Neural cell (in vitro differentiated cells): ENCODE measurements at regions not wholly inside any gene's neighbourhood (a gene's known extent, or its start where the extent isn't known, plus 50 kb on each side); places are given as distances from the start of the nearest gene placed in this dataset.

ENCODE experiments used
- H2AFZ ChIP-seq: fragments of 200-600, 300-800 bp; sonication (generic), shearing (Covaris generic); 2 replicates; pipeline ENCODE4 v1.6.0; 2014; ENCODE audit warnings: low read depth, mild to moderate bottlenecking, antibody characterized with exemption, low read length, moderate library complexity
- H3F3A ChIP-seq: fragments of 200-600 bp; shearing (Covaris generic); 2 replicates; pipeline ENCODE4 v1.6.1; 2016; ENCODE audit warnings: mild to moderate bottlenecking, moderate library complexity, mixed read lengths, antibody characterized with exemption, low read length; ENCODE audit not compliant: insufficient read depth, poor library complexity, severe bottlenecking
- H3K27ac ChIP-seq: fragments of 200-600, 300-800 bp; sonication (generic), shearing (Covaris generic); 2 replicates; pipeline ENCODE4 v1.5.1; 2014; ENCODE audit warnings: mild to moderate bottlenecking, low read length, moderate library complexity
- H3K27me3 ChIP-seq: fragments of 300-800, 200-600 bp; sonication (generic), shearing (Covaris generic); 2 replicates; pipeline ENCODE4 v1.6.0; 2014; ENCODE audit warnings: mild to moderate bottlenecking, low read depth, low read length, moderate library complexity; ENCODE audit not compliant: insufficient read depth
- H3K36me3 ChIP-seq: fragments of 300-800, 200-600 bp; sonication (generic), shearing (Covaris generic); 2 replicates; pipeline ENCODE4 v1.5.1; 2014; ENCODE audit warnings: mild to moderate bottlenecking, antibody characterized with exemption, low read length, moderate library complexity; ENCODE audit not compliant: insufficient read depth
- H3K4me2 ChIP-seq: fragments of 300-800, 200-600 bp; sonication (generic), shearing (Covaris generic); 2 replicates; pipeline ENCODE4 v1.6.0; 2014; ENCODE audit warnings: mild to moderate bottlenecking, low read length
- H3K4me3 ChIP-seq: fragments of 300-800, 200-600 bp; sonication (generic), shearing (Covaris generic); 2 replicates; pipeline ENCODE4 v1.5.1; 2014; ENCODE audit warnings: mild to moderate bottlenecking, low read length, moderate library complexity
- H3K79me2 ChIP-seq: fragments of 200-600 bp; shearing (Covaris generic); replicated peaks from 2 replicates; pipeline ENCODE4 v1.6.0; 2014; ENCODE audit warnings: mild to moderate bottlenecking, low read length, moderate library complexity; ENCODE audit not compliant: insufficient read depth
- H3K9ac ChIP-seq: fragments of 300-800, 200-600 bp; sonication (generic), shearing (Covaris generic); 2 replicates; pipeline ENCODE4 v1.6.1; 2016; ENCODE audit warnings: mild to moderate bottlenecking, low read length, mixed read lengths
- H3K9me2 ChIP-seq: fragments of 200-600 bp; shearing (Covaris generic); 2 replicates; pipeline ENCODE4 v1.6.1; 2016; ENCODE audit warnings: mild to moderate bottlenecking, low read length, mixed read lengths; ENCODE audit not compliant: insufficient read depth
- H3K9me3 ChIP-seq: fragments of 200-600, 300-800 bp; sonication (generic), shearing (Covaris generic); 2 replicates; pipeline ENCODE4 v1.6.1; 2016; ENCODE audit warnings: mild to moderate bottlenecking, mixed run types, low read length, moderate library complexity, mixed read lengths
- H4K20me1 ChIP-seq: fragments of 200-600 bp; shearing (Covaris generic); 2 replicates; pipeline ENCODE4 v1.6.1; 2016; ENCODE audit warnings: mild to moderate bottlenecking, mixed run types; ENCODE audit not compliant: insufficient read depth
- CTCF ChIP-seq: fragments of 450-650 bp; IDR thresholded peaks from 2 replicates; pipeline ENCODE4 v1.5.1; 2014; ENCODE audit warnings: antibody characterized with exemption, mild to moderate bottlenecking, moderate library complexity; ENCODE audit not compliant: poor library complexity, severe bottlenecking
- EP300 ChIP-seq: fragments of 450-650 bp; conservative IDR thresholded peaks from 2 replicates; pipeline ENCODE4 v1.6.1; 2014; ENCODE audit warnings: antibody characterized with exemption, mild to moderate bottlenecking, moderate library complexity; ENCODE audit not compliant: poor library complexity, severe bottlenecking
- EZH2 ChIP-seq: fragments of 200-600, 300-800 bp; shearing (Covaris generic), sonication (generic); IDR thresholded peaks from 2 replicates; pipeline ENCODE4 v1.6.1; 2014; ENCODE audit warnings: antibody characterized with exemption, low read length, borderline replicate concordance, mild to moderate bottlenecking; ENCODE audit not compliant: insufficient read depth, poor library complexity, severe bottlenecking
- MXI1 ChIP-seq: fragments of 450-650 bp; conservative IDR thresholded peaks from 2 replicates; pipeline ENCODE4 v1.6.1; 2014; ENCODE audit warnings: antibody characterized with exemption, mild to moderate bottlenecking; ENCODE audit not compliant: poor library complexity, severe bottlenecking
- POLR2AphosphoS5 ChIP-seq: IDR thresholded peaks from 2 replicates; pipeline ENCODE4 v1.6.1; 2012
- RAD21 ChIP-seq: fragments of 450-650 bp; conservative IDR thresholded peaks from 2 replicates; pipeline ENCODE4 v1.6.1; 2014; ENCODE audit warnings: antibody characterized with exemption, mild to moderate bottlenecking, moderate library complexity
- REST ChIP-seq: IDR thresholded peaks from 2 replicates; pipeline ENCODE4 v1.6.1; 2012; ENCODE audit warnings: borderline replicate concordance
- SMC3 ChIP-seq: fragments of 450-650 bp; conservative IDR thresholded peaks from 2 replicates; pipeline ENCODE4 v1.6.1; 2014; ENCODE audit warnings: antibody characterized with exemption, mild to moderate bottlenecking, moderate library complexity; ENCODE audit not compliant: poor library complexity
- TAF1 ChIP-seq: IDR thresholded peaks from 2 replicates; pipeline ENCODE4 v1.6.1; 2012; ENCODE audit warnings: low read depth

GRCh38 chr7:140283472-140283871 lies 106.7 kb upstream of the KDM7A start:
- no peak for TF ChIP-seq REST
- TF ChIP-seq EP300: no peak
- no peak for TF ChIP-seq TAF1
- no peak for TF ChIP-seq POLR2AphosphoS5
- no peak for TF ChIP-seq RAD21
- no peak for TF ChIP-seq SMC3
- TF ChIP-seq EZH2: no peak
- TF ChIP-seq MXI1: no peak
- TF ChIP-seq CTCF: no peak
- no peaks in the 10 kb centered on the region for H3K27me3 ChIP-seq
- no peak overlapping the region for H3K4me2 ChIP-seq
- H3K9me2 ChIP-seq: no peaks in the 10 kb centered on the region
- no peaks in the 10 kb centered on the region for H3K79me2 ChIP-seq
- H3K4me3 ChIP-seq: no peak overlapping the region
- H3K27ac ChIP-seq: no peak overlapping the region
- no peaks in the 10 kb centered on the region for H4K20me1 ChIP-seq
- no peak overlapping the region for H2AFZ ChIP-seq
- H3K36me3 ChIP-seq: no peaks in the 10 kb centered on the region
- H3K9ac ChIP-seq: no peak overlapping the region
- no peaks in the 10 kb centered on the region for H3F3A ChIP-seq
- no peaks in the 10 kb centered on the region for H3K9me3 ChIP-seq

GRCh38 chr7:140281960-140282359 lies 105.2 kb upstream of the KDM7A start:
- Histone ChIP-seq H3K4me2 (no peak overlapping the region), H3K9ac (no peak overlapping the region), H3K9me3 (no peaks in the 10 kb centered on the region), H3K4me3 (no peak overlapping the region), H3K27ac (no peak overlapping the region), H3K9me2 (no peaks in the 10 kb centered on the region), H2AFZ (no peak overlapping the region), H3K79me2 (no peaks in the 10 kb centered on the region), H3F3A (no peaks in the 10 kb centered on the region), H3K36me3 (no peaks in the 10 kb centered on the region), H3K27me3 (no peaks in the 10 kb centered on the region), H4K20me1 (no peaks in the 10 kb centered on the region)
- TF ChIP-seq EZH2 (no peak), CTCF (no peak), EP300 (no peak), SMC3 (no peak)
